ENCODE measurements at regions not wholly inside any gene's neighbourhood (a gene's known extent, or its start where the extent isn't known, plus 50 kb on each side); places are given as distances from the start of the nearest gene placed in this dataset.
A peak's percentile ranks its signal among the peaks of the same experiment; 100 is the strongest.

GRCh38 chr16:85541181-85541580, 71.9 kb upstream of the GSE1 start:
- DNase-seq (no peak), ATAC-seq (no peak)
- intact Hi-C loops (cut with DNase I, micrococcal nuclease): no loop called here

- intact Hi-C loops (cut with DNase I, micrococcal nuclease): no loop called here
- DNase-seq: no peak
- ATAC-seq: no peak
These were observed 71.5 kb upstream of the GSE1 start for GRCh38 chr16:85541619-85541979.

- peak; percentile 29 for ATAC-seq
- no peak for DNase-seq
- intact Hi-C loops (cut with DNase I, micrococcal nuclease): no loop called here
These were observed 70.9 kb upstream of the GSE1 start for GRCh38 chr16:85541980-85542900.

- DNase-seq (no peak), ATAC-seq (no peak)
- intact Hi-C loops (cut with DNase I, micrococcal nuclease): no loop called here
These were observed 69.6 kb upstream of the GSE1 start for GRCh38 chr16:85543536-85543935.

- no peak for DNase-seq
- no peak for ATAC-seq
- intact Hi-C loops (cut with DNase I, micrococcal nuclease): no loop called here
These were observed 69.1 kb upstream of the GSE1 start for GRCh38 chr16:85544016-85544415.

GRCh38 chr16:85544668-85545067, 68.5 kb upstream of the GSE1 start:
- DNase-seq (no peak), ATAC-seq (no peak)
- intact Hi-C loops (cut with DNase I, micrococcal nuclease): no loop called here

GRCh38 chr16:85545227-85545818, 67.8 kb upstream of the GSE1 start:
- DNase-seq: no peak
- intact Hi-C loops (cut with DNase I, micrococcal nuclease): no loop called here
- no peak for ATAC-seq

GRCh38 chr16:85546585-85547447, 66.3 kb upstream of the GSE1 start:
- DNase-seq (no peak), ATAC-seq (no peak)
- intact Hi-C loops (cut with DNase I, micrococcal nuclease): no loop called here

GRCh38 chr16:85548375-85548774, 64.7 kb upstream of the GSE1 start:
- intact Hi-C loops (cut with DNase I, micrococcal nuclease): no loop called here
- no peak for DNase-seq
- ATAC-seq: no peak

- intact Hi-C loops (cut with DNase I, micrococcal nuclease): no loop called here
- DNase-seq (no peak), ATAC-seq (no peak)
These were observed 63.2 kb upstream of the GSE1 start for GRCh38 chr16:85549766-85550421.

- DNase-seq (peak in 1 of 2 donors; percentile 21), ATAC-seq (no peak)
- intact Hi-C loops (cut with DNase I, micrococcal nuclease): no loop called here
These were observed 62.7 kb upstream of the GSE1 start for GRCh38 chr16:85550422-85550864.

GRCh38 chr16:85550953-85551924, 61.9 kb upstream of the GSE1 start:
- ATAC-seq: peak; percentile 48
- peak in 1 of 2 donors; percentile 42 for DNase-seq
- intact Hi-C loops (cut with DNase I, micrococcal nuclease): no loop called here

- no peak for ATAC-seq
- intact Hi-C loops (cut with DNase I, micrococcal nuclease): no loop called here
- no peak for DNase-seq
These were observed 60.1 kb upstream of the GSE1 start for GRCh38 chr16:85552980-85553435.

GRCh38 chr16:85553436-85554113, 59.5 kb upstream of the GSE1 start:
- ATAC-seq: peak; percentile 22
- intact Hi-C loops (cut with DNase I, micrococcal nuclease): no loop called here

GRCh38 chr16:85554114-85554888, 58.8 kb upstream of the GSE1 start:
- ATAC-seq (peak; percentile 8), DNase-seq (peak; percentile 71 to 79)
- intact Hi-C loops (cut with DNase I, micrococcal nuclease): no loop called here

More at GRCh38 chr16:85553436-85554113, 59.5 kb upstream of the GSE1 start:
- DNase-seq: peak in 1 of 2 donors; percentile 80

GRCh38 chr16:85554889-85555718, 58.0 kb upstream of the GSE1 start:
- ATAC-seq: peak; percentile 8
- intact Hi-C loops (cut with DNase I, micrococcal nuclease): no loop called here

More at GRCh38 chr16:85554889-85555718, 58.0 kb upstream of the GSE1 start:
- DNase-seq: peak in 1 of 2 donors; percentile 67

Data from left colon (tissue), 2 donors.